GM23338 (cell line): ENCODE measurements at regions not wholly inside any gene's neighbourhood (a gene's known extent, or its start where the extent isn't known, plus 50 kb on each side); places are given as distances from the start of the nearest gene placed in this dataset.

ENCODE experiments used
- CREB1 ChIP-seq: fragments of 250-450 bp; sonication (Bioruptor Pico); IDR thresholded peaks from 2 replicates; pipeline ENCODE4 v1.5.0; 2020; ENCODE audit warnings: low read depth, mild to moderate bottlenecking, moderate library complexity
- ETS1 ChIP-seq: IDR thresholded peaks from 2 replicates; pipeline ENCODE4 v1.6.1; 2016; ENCODE audit warnings: antibody characterized with exemption
- EZH2 ChIP-seq: fragments of 200-600 bp; sonication (generic); IDR thresholded peaks from one replicate; pipeline ENCODE4 v1.8.0; 2017; ENCODE audit warnings: antibody characterized with exemption, mild to moderate bottlenecking, low read depth; ENCODE audit not compliant: unreplicated experiment
- EZH2phosphoT487 ChIP-seq: fragments of 200-600 bp; sonication (generic); IDR thresholded peaks from one replicate; pipeline ENCODE4 v1.8.1; 2018; ENCODE audit warnings: antibody characterized with exemption; ENCODE audit not compliant: unreplicated experiment
- JUNB ChIP-seq: IDR thresholded peaks from one replicate; pipeline ENCODE4 v1.6.1; 2016; ENCODE audit warnings: antibody characterized with exemption; ENCODE audit not compliant: unreplicated experiment
- NANOG ChIP-seq: IDR thresholded peaks from 2 replicates; pipeline ENCODE4 v1.6.1; 2016; ENCODE audit warnings: antibody characterized with exemption, borderline replicate concordance
- POLR2AphosphoS5 ChIP-seq: IDR thresholded peaks from 2 replicates; pipeline ENCODE4 v1.6.1; 2016; ENCODE audit warnings: antibody characterized with exemption, low read depth
- REST ChIP-seq: IDR thresholded peaks from one replicate; pipeline ENCODE4 v1.6.1; 2018; ENCODE audit warnings: antibody characterized with exemption; ENCODE audit not compliant: unreplicated experiment
- STAT1 ChIP-seq: IDR thresholded peaks from one replicate; pipeline ENCODE4 v1.6.1; 2016; ENCODE audit warnings: antibody characterized with exemption; ENCODE audit not compliant: unreplicated experiment
- ZNF114 ChIP-seq: fragments of 250-450 bp; sonication (Bioruptor Pico); IDR thresholded peaks from 2 replicates; pipeline ENCODE4 v1.5.0; 2020; ENCODE audit warnings: mild to moderate bottlenecking, moderate library complexity
- ZNF331 ChIP-seq: fragments of 250-450 bp; sonication (Bioruptor Pico); IDR thresholded peaks from 2 replicates; pipeline ENCODE4 v1.5.0; 2020; ENCODE audit warnings: low read depth, mild to moderate bottlenecking, moderate library complexity
- TF ChIP-seq, protein P1 (sequence below), 2 experiments: fragments of 200-600 bp in 1 of 2; sonication (generic) in 1 of 2; conservative IDR thresholded peaks; 2 replicates each; pipeline versions ENCODE4 v1.5.1 to v1.6.1; 2016 to 2017; ENCODE audit warnings: antibody characterized with exemption in 2 of 2, low read depth in 2 of 2, mild to moderate bottlenecking in 2 of 2, moderate library complexity in 1 of 2
- TF ChIP-seq, protein P2 (sequence below): fragments of 250-450 bp; sonication (Bioruptor Pico); IDR thresholded peaks from 2 replicates; pipeline ENCODE4 v1.5.0; 2020; ENCODE audit warnings: mild to moderate bottlenecking, moderate library complexity

DNA sequence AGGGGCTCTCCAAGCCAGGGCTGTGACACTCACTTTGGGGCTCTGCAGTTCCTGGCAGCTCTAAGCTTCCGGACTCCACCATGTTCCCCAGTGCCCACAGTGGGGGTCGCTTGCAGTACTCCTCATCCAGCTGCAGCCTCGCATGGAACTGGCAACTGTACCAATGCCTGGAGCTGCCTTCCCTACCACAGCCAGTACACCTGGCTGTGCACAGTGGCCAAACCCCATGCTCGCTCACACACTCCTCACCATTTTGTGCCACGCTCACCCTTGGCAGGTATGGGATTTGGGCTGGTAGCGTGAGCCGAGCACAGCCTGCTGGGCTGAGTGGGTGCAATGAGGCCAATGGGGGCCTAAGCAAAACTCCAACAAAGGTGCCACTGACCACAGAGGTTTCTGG is 1369.9 kb downstream of the KCNT2 start:
- TF ChIP-seq, protein P1, sequence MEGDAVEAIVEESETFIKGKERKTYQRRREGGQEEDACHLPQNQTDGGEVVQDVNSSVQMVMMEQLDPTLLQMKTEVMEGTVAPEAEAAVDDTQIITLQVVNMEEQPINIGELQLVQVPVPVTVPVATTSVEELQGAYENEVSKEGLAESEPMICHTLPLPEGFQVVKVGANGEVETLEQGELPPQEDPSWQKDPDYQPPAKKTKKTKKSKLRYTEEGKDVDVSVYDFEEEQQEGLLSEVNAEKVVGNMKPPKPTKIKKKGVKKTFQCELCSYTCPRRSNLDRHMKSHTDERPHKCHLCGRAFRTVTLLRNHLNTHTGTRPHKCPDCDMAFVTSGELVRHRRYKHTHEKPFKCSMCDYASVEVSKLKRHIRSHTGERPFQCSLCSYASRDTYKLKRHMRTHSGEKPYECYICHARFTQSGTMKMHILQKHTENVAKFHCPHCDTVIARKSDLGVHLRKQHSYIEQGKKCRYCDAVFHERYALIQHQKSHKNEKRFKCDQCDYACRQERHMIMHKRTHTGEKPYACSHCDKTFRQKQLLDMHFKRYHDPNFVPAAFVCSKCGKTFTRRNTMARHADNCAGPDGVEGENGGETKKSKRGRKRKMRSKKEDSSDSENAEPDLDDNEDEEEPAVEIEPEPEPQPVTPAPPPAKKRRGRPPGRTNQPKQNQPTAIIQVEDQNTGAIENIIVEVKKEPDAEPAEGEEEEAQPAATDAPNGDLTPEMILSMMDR (conservative IDR thresholded peaks at IDR 0.05; ENCODE audit: low read depth in 2 of 2), result no peak
- TF ChIP-seq POLR2AphosphoS5 (no peak), EZH2 (no peak), JUNB (no peak), EZH2phosphoT487 (no peak), REST (no peak), NANOG (no peak), ZNF331 (CRISPR knock-in tag) (no peak), STAT1 (no peak), CREB1 (no peak), ETS1 (no peak), ZNF114 (CRISPR knock-in tag) (no peak)
- TF ChIP-seq, protein P2, sequence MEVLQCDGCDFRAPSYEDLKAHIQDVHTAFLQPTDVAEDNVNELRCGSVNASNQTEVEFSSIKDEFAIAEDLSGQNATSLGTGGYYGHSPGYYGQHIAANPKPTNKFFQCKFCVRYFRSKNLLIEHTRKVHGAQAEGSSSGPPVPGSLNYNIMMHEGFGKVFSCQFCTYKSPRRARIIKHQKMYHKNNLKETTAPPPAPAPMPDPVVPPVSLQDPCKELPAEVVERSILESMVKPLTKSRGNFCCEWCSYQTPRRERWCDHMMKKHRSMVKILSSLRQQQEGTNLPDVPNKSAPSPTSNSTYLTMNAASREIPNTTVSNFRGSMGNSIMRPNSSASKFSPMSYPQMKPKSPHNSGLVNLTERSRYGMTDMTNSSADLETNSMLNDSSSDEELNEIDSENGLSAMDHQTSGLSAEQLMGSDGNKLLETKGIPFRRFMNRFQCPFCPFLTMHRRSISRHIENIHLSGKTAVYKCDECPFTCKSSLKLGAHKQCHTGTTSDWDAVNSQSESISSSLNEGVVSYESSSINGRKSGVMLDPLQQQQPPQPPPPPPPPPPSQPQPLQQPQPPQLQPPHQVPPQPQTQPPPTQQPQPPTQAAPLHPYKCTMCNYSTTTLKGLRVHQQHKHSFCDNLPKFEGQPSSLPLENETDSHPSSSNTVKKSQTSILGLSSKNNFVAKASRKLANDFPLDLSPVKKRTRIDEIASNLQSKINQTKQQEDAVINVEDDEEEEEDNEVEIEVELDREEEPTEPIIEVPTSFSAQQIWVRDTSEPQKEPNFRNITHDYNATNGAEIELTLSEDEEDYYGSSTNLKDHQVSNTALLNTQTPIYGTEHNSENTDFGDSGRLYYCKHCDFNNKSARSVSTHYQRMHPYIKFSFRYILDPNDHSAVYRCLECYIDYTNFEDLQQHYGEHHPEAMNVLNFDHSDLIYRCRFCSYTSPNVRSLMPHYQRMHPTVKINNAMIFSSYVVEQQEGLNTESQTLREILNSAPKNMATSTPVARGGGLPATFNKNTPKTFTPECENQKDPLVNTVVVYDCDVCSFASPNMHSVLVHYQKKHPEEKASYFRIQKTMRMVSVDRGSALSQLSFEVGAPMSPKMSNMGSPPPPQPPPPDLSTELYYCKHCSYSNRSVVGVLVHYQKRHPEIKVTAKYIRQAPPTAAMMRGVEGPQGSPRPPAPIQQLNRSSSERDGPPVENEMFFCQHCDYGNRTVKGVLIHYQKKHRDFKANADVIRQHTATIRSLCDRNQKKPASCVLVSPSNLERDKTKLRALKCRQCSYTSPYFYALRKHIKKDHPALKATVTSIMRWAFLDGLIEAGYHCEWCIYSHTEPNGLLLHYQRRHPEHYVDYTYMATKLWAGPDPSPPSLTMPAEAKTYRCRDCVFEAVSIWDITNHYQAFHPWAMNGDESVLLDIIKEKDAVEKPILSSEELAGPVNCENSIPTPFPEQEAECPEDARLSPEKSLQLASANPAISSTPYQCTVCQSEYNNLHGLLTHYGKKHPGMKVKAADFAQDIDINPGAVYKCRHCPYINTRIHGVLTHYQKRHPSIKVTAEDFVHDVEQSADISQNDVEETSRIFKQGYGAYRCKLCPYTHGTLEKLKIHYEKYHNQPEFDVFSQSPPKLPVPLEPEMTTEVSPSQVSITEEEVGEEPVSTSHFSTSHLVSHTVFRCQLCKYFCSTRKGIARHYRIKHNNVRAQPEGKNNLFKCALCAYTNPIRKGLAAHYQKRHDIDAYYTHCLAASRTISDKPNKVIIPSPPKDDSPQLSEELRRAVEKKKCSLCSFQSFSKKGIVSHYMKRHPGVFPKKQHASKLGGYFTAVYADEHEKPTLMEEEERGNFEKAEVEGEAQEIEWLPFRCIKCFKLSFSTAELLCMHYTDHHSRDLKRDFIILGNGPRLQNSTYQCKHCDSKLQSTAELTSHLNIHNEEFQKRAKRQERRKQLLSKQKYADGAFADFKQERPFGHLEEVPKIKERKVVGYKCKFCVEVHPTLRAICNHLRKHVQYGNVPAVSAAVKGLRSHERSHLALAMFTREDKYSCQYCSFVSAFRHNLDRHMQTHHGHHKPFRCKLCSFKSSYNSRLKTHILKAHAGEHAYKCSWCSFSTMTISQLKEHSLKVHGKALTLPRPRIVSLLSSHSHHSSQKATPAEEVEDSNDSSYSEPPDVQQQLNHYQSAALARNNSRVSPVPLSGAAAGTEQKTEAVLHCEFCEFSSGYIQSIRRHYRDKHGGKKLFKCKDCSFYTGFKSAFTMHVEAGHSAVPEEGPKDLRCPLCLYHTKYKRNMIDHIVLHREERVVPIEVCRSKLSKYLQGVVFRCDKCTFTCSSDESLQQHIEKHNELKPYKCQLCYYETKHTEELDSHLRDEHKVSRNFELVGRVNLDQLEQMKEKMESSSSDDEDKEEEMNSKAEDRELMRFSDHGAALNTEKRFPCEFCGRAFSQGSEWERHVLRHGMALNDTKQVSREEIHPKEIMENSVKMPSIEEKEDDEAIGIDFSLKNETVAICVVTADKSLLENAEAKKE, result no peak
